GM23248 (cell line): ENCODE measurements at regions not wholly inside any gene's neighbourhood (a gene's known extent, or its start where the extent isn't known, plus 50 kb on each side); places are given as distances from the start of the nearest gene placed in this dataset.

ENCODE experiments used
- EZH2 ChIP-seq: fragments of 200-600 bp; sonication (generic); IDR thresholded peaks from 2 replicates; pipeline ENCODE4 v1.6.1; 2018; ENCODE audit warnings: antibody characterized with exemption, mild to moderate bottlenecking; ENCODE audit not compliant: insufficient read depth, poor library complexity, severe bottlenecking
- EZH2phosphoT487 ChIP-seq: fragments of 200-600 bp; sonication (generic); IDR thresholded peaks from 2 replicates; pipeline ENCODE4 v1.6.1; 2018; ENCODE audit warnings: antibody characterized with exemption, moderate library complexity, mild to moderate bottlenecking, low read depth; ENCODE audit not compliant: insufficient read depth

- no peak for TF ChIP-seq EZH2
- TF ChIP-seq EZH2phosphoT487, result no peak
Observed at GRCh38 chr12:97645726-97646125, 183.1 kb downstream of the RMST start.
